ENCODE measurements at regions not wholly inside any gene's neighbourhood (a gene's known extent, or its start where the extent isn't known, plus 50 kb on each side); places are given as distances from the start of the nearest gene placed in this dataset.

GRCh38 chr5:116930616-116931015 lies 356.0 kb upstream of the SEMA6A start:
- TF ChIP-seq CTCF (IDR thresholded peaks at IDR 0.05; ENCODE audit: low read depth, low read length) = no peak
- no peak for TF ChIP-seq EZH2phosphoT487 (IDR thresholded peaks at IDR 0.05; ENCODE audit: low read depth)

Data from OCI-LY3 (cell line).